GM12878 (cell line): ENCODE measurements at regions not wholly inside any gene's neighbourhood (a gene's known extent, or its start where the extent isn't known, plus 50 kb on each side); places are given as distances from the start of the nearest gene placed in this dataset.

Experiments used
- ATAC-seq: fragments of 200-7000 bp; cut with Tn5 transposase; 3 replicates; pipeline ENCODE4 v1.9.1; 2020; ENCODE audit warnings: mild to moderate bottlenecking, moderate library complexity
- BruUV-seq: library from RNA; stranded (reverse); fragments of 400-500 nt; replicated peaks from 2 replicates; lab custom pipeline; 2021; lab: Mats Ljungman, UMichigan
- CTCF ChIA-PET: fragments of 300-600 bp; sonication (Branson Sonifier 250); formaldehyde crosslinking; extraction: SDS; loops from one replicate; lab custom pipeline; 2021; ENCODE audit warnings: inconsistent platforms; lab: Yijun Ruan, JAX
- POLR2A ChIA-PET: fragments of 350-600 bp; formaldehyde crosslinking; extraction: SDS; loops from one replicate; lab custom pipeline; 2021; ENCODE audit warnings: inconsistent platforms; lab: Charles Lee
- RAD21 ChIA-PET: fragments of 300-600 bp; sonication (Branson Sonifier 250); formaldehyde crosslinking; loops from one replicate; lab custom pipeline; 2023; ENCODE audit warnings: antibody characterized with exemption; ENCODE audit not compliant: unreplicated experiment; lab: Charles Lee
- SMC1A ChIA-PET: fragments of 300-600 bp; sonication (Branson Sonifier 250); formaldehyde crosslinking; loops from one replicate; lab custom pipeline; 2023; ENCODE audit not compliant: unreplicated experiment, uncharacterized antibody; lab: Charles Lee
- DNase-seq: peaks from one replicate; pipeline ENCODE4 v3.0.0-alpha.2; 2011; ENCODE audit warnings: low read depth, low spot score
- FAIRE-seq: peaks from 3 replicates; lab custom pipeline; 2011; peaks lifted over from hg19 to GRCh38; lab: Jason Lieb, UNC
- H2AFZ ChIP-seq: 2 replicates; pipeline ENCODE4 v1.6.0; 2011; ENCODE audit warnings: low read depth, low read length, control low read depth; ENCODE audit not compliant: control insufficient read depth
- H3K27ac ChIP-seq: 2 replicates; pipeline ENCODE4 v1.5.1; 2011; ENCODE audit warnings: control low read depth; ENCODE audit not compliant: control insufficient read depth, insufficient read depth
- H3K27me3 ChIP-seq, 2 experiments: replicated peaks in 1 of 2; 2 replicates each; pipeline versions ENCODE4 v1.6.0 to v1.6.1; 2011; ENCODE audit warnings: low read length in 1 of 2; ENCODE audit not compliant: control insufficient read depth in 2 of 2, insufficient read depth in 2 of 2
- H3K36me3 ChIP-seq, 2 experiments: 2 replicates each; pipeline ENCODE4 v1.5.1; 2011; ENCODE audit warnings: low read length in 1 of 2; ENCODE audit not compliant: control insufficient read depth in 2 of 2, insufficient read depth in 2 of 2
- H3K4me1 ChIP-seq: 2 replicates; pipeline ENCODE4 v1.6.1; 2011; ENCODE audit warnings: mild to moderate bottlenecking, low read length, moderate library complexity, mixed read lengths; ENCODE audit not compliant: control insufficient read depth, insufficient read depth
- H3K4me2 ChIP-seq: 2 replicates; pipeline ENCODE4 v1.6.0; 2011; ENCODE audit warnings: control low read depth; ENCODE audit not compliant: control insufficient read depth, insufficient read depth
- H3K4me3 ChIP-seq: fragments of 200-600 bp; sonication (generic); 2 replicates; pipeline ENCODE4 v1.5.1; 2016
- H3K79me2 ChIP-seq: 2 replicates; pipeline ENCODE4 v1.6.0; 2011; ENCODE audit warnings: low read length; ENCODE audit not compliant: control insufficient read depth, insufficient read depth
- H3K9ac ChIP-seq: 2 replicates; pipeline ENCODE4 v1.8.0; 2011; ENCODE audit warnings: low read length, control low read depth, mixed read lengths; ENCODE audit not compliant: control insufficient read depth, insufficient read depth
- H3K9me3 ChIP-seq: replicated peaks from 3 replicates; pipeline ENCODE4 v1.5.1; 2011; ENCODE audit warnings: mild to moderate bottlenecking, low read length; ENCODE audit not compliant: control insufficient read depth, insufficient read depth
- H4K20me1 ChIP-seq: 2 replicates; pipeline ENCODE4 v1.6.0; 2011; ENCODE audit not compliant: control insufficient read depth, insufficient read depth
- ASH2L ChIP-seq: fragments of 300-600, 200-600 bp; sonication (generic); IDR thresholded peaks from 2 replicates; pipeline ENCODE4 v1.6.1; 2017; ENCODE audit warnings: low read depth, mild to moderate bottlenecking, borderline replicate concordance
- BHLHE40 ChIP-seq, 2 experiments: fragments of 450-650 bp in 1 of 2; IDR thresholded peaks; 2 replicates each; pipeline ENCODE4 v1.6.1; 2011 to 2017; ENCODE audit warnings: low read depth in 2 of 2, borderline replicate concordance in 1 of 2, improper control_type of control experiment in 1 of 2, low read length in 1 of 2, mild to moderate bottlenecking in 1 of 2
- BRCA1 ChIP-seq: IDR thresholded peaks from 2 replicates; pipeline ENCODE4 v1.6.1; 2011; ENCODE audit warnings: low read depth, low read length, improper control_type of control experiment
- CBX5 ChIP-seq: sonication (generic); IDR thresholded peaks from 2 replicates; pipeline ENCODE4 v1.6.1; 2016; ENCODE audit warnings: low read depth, moderate library complexity, mild to moderate bottlenecking, inconsistent platforms
- CHD2 ChIP-seq: IDR thresholded peaks from 2 replicates; pipeline ENCODE4 v1.6.1; 2011; ENCODE audit warnings: low read depth, low read length, improper control_type of control experiment, borderline replicate concordance
- CREM ChIP-seq: IDR thresholded peaks from 2 replicates; pipeline ENCODE4 v1.6.1; 2014; ENCODE audit warnings: antibody characterized with exemption, low read depth
- E4F1 ChIP-seq: fragments of 450-650 bp; IDR thresholded peaks from 2 replicates; pipeline ENCODE4 v1.6.1; 2018; ENCODE audit warnings: borderline replicate concordance, mild to moderate bottlenecking; ENCODE audit not compliant: partially characterized antibody
- EZH2 ChIP-seq: IDR thresholded peaks from 2 replicates; pipeline ENCODE4 v1.6.1; 2012; ENCODE audit warnings: low read depth, mild to moderate bottlenecking, control low read depth, inconsistent platforms, low read length, borderline replicate concordance; ENCODE audit not compliant: control insufficient read depth
- GATAD2B ChIP-seq: fragments of 450-650 bp; conservative IDR thresholded peaks from 2 replicates; pipeline ENCODE4 v1.6.1; 2017; ENCODE audit warnings: low read depth, mild to moderate bottlenecking, moderate library complexity
- JUNB ChIP-seq: IDR thresholded peaks from 2 replicates; pipeline ENCODE4 v1.6.1; 2016; ENCODE audit warnings: antibody characterized with exemption, mild to moderate bottlenecking
- MTA3 ChIP-seq: IDR thresholded peaks from 2 replicates; pipeline ENCODE4 v1.6.1; 2012; ENCODE audit warnings: low read length, inconsistent platforms, borderline replicate concordance
- MYC ChIP-seq: IDR thresholded peaks from 2 replicates; pipeline ENCODE4 v1.6.1; 2011; ENCODE audit warnings: mild to moderate bottlenecking, low read length, moderate library complexity, inconsistent platforms; ENCODE audit not compliant: insufficient read depth, insufficient replicate concordance, insufficient read length, severe bottlenecking
- NFYA ChIP-seq: IDR thresholded peaks from 2 replicates; pipeline ENCODE4 v1.6.1; 2011; ENCODE audit warnings: low read depth, mild to moderate bottlenecking, low read length, improper control_type of control experiment, borderline replicate concordance
- NR2F1 ChIP-seq: fragments of 450-650 bp; conservative IDR thresholded peaks from 2 replicates; pipeline ENCODE4 v1.6.1; 2017; ENCODE audit warnings: mild to moderate bottlenecking
- RAD51 ChIP-seq: fragments of 450-650 bp; IDR thresholded peaks from 2 replicates; pipeline ENCODE4 v1.6.1; 2016; ENCODE audit warnings: moderate library complexity, mild to moderate bottlenecking, inconsistent platforms
- RCOR1 ChIP-seq: conservative IDR thresholded peaks from 2 replicates; pipeline ENCODE4 v1.6.1; 2012; ENCODE audit warnings: low read depth, low read length, improper control_type of control experiment
- SMC3 ChIP-seq: IDR thresholded peaks from 2 replicates; pipeline ENCODE4 v1.6.1; 2011; ENCODE audit warnings: low read length, improper control_type of control experiment, borderline replicate concordance
- YY1 ChIP-seq: IDR thresholded peaks from 2 replicates; pipeline ENCODE4 v1.6.1; 2011; ENCODE audit warnings: low read depth, mild to moderate bottlenecking, low read length
- ZNF622 ChIP-seq: fragments of 450-650 bp; IDR thresholded peaks from 2 replicates; pipeline ENCODE4 v1.6.1; 2017; ENCODE audit warnings: mild to moderate bottlenecking, inconsistent platforms
- WGBS: methylation state at CpG from one replicate; pipeline ENCODE4 v1.1.6; 2016; ENCODE audit warnings: low lambda C conversion rate; ENCODE audit not compliant: insufficient replicate concordance, insufficient coverage; ENCODE audit errors: missing lambda C conversion rate; 5-methylcytosine and 5-hydroxymethylcytosine counted together
- in situ Hi-C: fragments of 300-500 bp; cut with MboI; formaldehyde crosslinking; loops from 9 replicates; pipeline ENCODE4 v1.14.3; 2018; ENCODE audit warnings: mixed read lengths
- intact Hi-C: fragments of 100-400 bp; cut with micrococcal nuclease; formaldehyde crosslinking; loops from one replicate; pipeline ENCODE4 v1.14.2; 2022; ENCODE audit not compliant: unreplicated experiment

- Histone ChIP-seq H3K27ac (no peak overlapping the region), H2AFZ (no peak overlapping the region), H3K27me3 (no peaks in the 10 kb centered on the region), H3K4me2 (no peak overlapping the region), H3K4me1 (no peaks in the 10 kb centered on the region), H4K20me1 (no peaks in the 10 kb centered on the region), H3K79me2 (no peaks in the 10 kb centered on the region), H3K9ac (no peak overlapping the region), H3K36me3 (no peaks in the 10 kb centered on the region), H3K4me3 (no peak overlapping the region), H3K9me3 (no peaks in the 10 kb centered on the region)
- no TSS peak for BruUV-seq
- ChIA-PET CTCF (no interaction called here), SMC1A (no interaction called here), POLR2A (no interaction called here), RAD21 (no interaction called here)
- TF ChIP-seq SMC3 (no peak), ASH2L (no peak), GATAD2B (no peak), NR2F1 (no peak), MTA3 (no peak), ZNF622 (no peak), BRCA1 (no peak), EZH2 (no peak)
- 59% methylated on average over 2 of the region's 2 CpGs for WGBS
- FAIRE-seq: no peak
- in situ Hi-C loops (no loop called here), intact Hi-C loops (no loop called here)
- no peak for DNase-seq
- ATAC-seq: no peak
Measured at GRCh38 chr14:84272290-84272721, 1257.6 kb upstream of the FLRT2 start.

- POLR2A ChIA-PET: no interaction called here
- Histone ChIP-seq H4K20me1 (no peaks in the 10 kb centered on the region), H3K36me3 (no peaks in the 10 kb centered on the region), H2AFZ (no peak overlapping the region), H3K4me3 (no peak overlapping the region), H3K27me3 (no peaks in the 10 kb centered on the region), H3K9me3 (no peaks in the 10 kb centered on the region), H3K79me2 (no peaks in the 10 kb centered on the region), H3K4me1 (no peaks in the 10 kb centered on the region), H3K4me2 (no peak overlapping the region), H3K27ac (no peak overlapping the region), H3K9ac (no peak overlapping the region)
- ATAC-seq: no peak
- in situ Hi-C loops (no loop called here), intact Hi-C loops (no loop called here)
- CTCF ChIA-PET: no interaction called here
- no peak for DNase-seq
- RAD21 ChIA-PET: no interaction called here
- no peak for FAIRE-seq
- BruUV-seq: no TSS peak
- SMC1A ChIA-PET: no interaction called here
- 5% methylated on average over 3 of the region's 3 CpGs for WGBS
- TF ChIP-seq NFYA (no peak), MYC (no peak), RAD51 (no peak), CHD2 (no peak), JUNB (no peak), CBX5 (no peak), RCOR1 (no peak), CREM (no peak), BHLHE40 (IDR thresholded peaks at IDR 0.05; ENCODE audit: borderline replicate concordance in 1 of 2, low read depth in 2 of 2, low read length in 1 of 2) (no peak), E4F1 (no peak), BRCA1 (no peak), YY1 (no peak)
Measured at GRCh38 chr14:84273181-84273580, 1256.8 kb upstream of the FLRT2 start.
